Stimulated activated CD8-positive, alpha-beta memory T cell treated with anti-CD3 and anti-CD28 coated beads, Interleukin-12 subunit alpha, Interleukin-12 subunit beta, amount 100 ng/mL, for 24 hours (primary cell): ENCODE measurements at regions not wholly inside any gene's neighbourhood (a gene's known extent, or its start where the extent isn't known, plus 50 kb on each side); places are given as distances from the start of the nearest gene placed in this dataset.

ENCODE experiments used
- DNase-seq: peaks from one replicate; pipeline ENCODE4 v3.0.0-alpha.2; 2020; ENCODE audit errors: extremely low read depth

- no peak for DNase-seq
These were observed 72.4 kb upstream of the GGTLC1 start for GRCh38 chr20:24060851-24061590.

- no peak for DNase-seq
These were observed 70.6 kb upstream of the GGTLC1 start for GRCh38 chr20:24059174-24059573.

GRCh38 chr20:24056491-24056890 is 67.9 kb upstream of the GGTLC1 start:
- DNase-seq: no peak

GRCh38 chr20:24052599-24053275 is 64.2 kb upstream of the GGTLC1 start:
- no peak for DNase-seq

GRCh38 chr20:24051160-24051559 is 62.6 kb upstream of the GGTLC1 start:
- no peak for DNase-seq

- DNase-seq: no peak
These were observed 61.5 kb upstream of the GGTLC1 start for GRCh38 chr20:24050119-24050518.

GRCh38 chr20:24049081-24049480 is 60.5 kb upstream of the GGTLC1 start:
- DNase-seq: no peak

- DNase-seq: no peak
These were observed 59.5 kb upstream of the GGTLC1 start for GRCh38 chr20:24048024-24048611.

GRCh38 chr20:24046888-24047287 is 58.3 kb upstream of the GGTLC1 start:
- no peak for DNase-seq

GRCh38 chr20:24045621-24046318 is 57.2 kb upstream of the GGTLC1 start:
- no peak for DNase-seq

GRCh38 chr20:24043294-24043693 is 54.7 kb upstream of the GGTLC1 start:
- no peak for DNase-seq

GRCh38 chr20:24042646-24043045 is 54.1 kb upstream of the GGTLC1 start:
- DNase-seq: no peak

- DNase-seq: no peak
These were observed 52.4 kb upstream of the GGTLC1 start for GRCh38 chr20:24040896-24041459.

GRCh38 chr20:24039196-24039595 is 50.6 kb upstream of the GGTLC1 start:
- DNase-seq: no peak
